A673 (cell line): ENCODE measurements at regions not wholly inside any gene's neighbourhood (a gene's known extent, or its start where the extent isn't known, plus 50 kb on each side); places are given as distances from the start of the nearest gene placed in this dataset.

ENCODE experiments used
- BruUV-seq: library from RNA; stranded (reverse); fragments of 400-500 nt; replicated peaks from 2 replicates; lab custom pipeline; 2021; lab: Mats Ljungman, UMichigan
- CTCF ChIA-PET: fragments of 300-600 bp; sonication (Branson Sonifier 250); formaldehyde crosslinking; loops from one replicate; lab custom pipeline; 2022; ENCODE audit warnings: antibody characterized with exemption; lab: Charles Lee
- POLR2A ChIA-PET: fragments of 300-600 bp; sonication (Branson Sonifier 250); formaldehyde crosslinking; loops from one replicate; lab custom pipeline; 2022; ENCODE audit warnings: antibody characterized with exemption; ENCODE audit not compliant: low non-redundant PET; lab: Charles Lee
- DNase-seq: peaks from one replicate; pipeline ENCODE4 v3.0.0-alpha.2; 2015; ENCODE audit warnings: low spot score
- H3K27ac ChIP-seq: fragments of 200-600 bp; sonication (generic); 2 replicates; pipeline ENCODE4 v1.5.1; 2016; ENCODE audit warnings: mixed run types, low read depth, mild to moderate bottlenecking, mixed read lengths, antibody characterized with exemption, low read length; ENCODE audit not compliant: poor library complexity, severe bottlenecking
- H3K27me3 ChIP-seq: fragments of 200-600 bp; sonication (generic); replicated peaks from 2 replicates; pipeline ENCODE4 v1.6.1; 2017; ENCODE audit warnings: mixed run types, low read depth, mild to moderate bottlenecking, mixed read lengths, antibody characterized with exemption, low read length; ENCODE audit not compliant: insufficient read depth, poor library complexity
- H3K36me3 ChIP-seq: fragments of 200-600 bp; sonication (generic); 2 replicates; pipeline ENCODE4 v1.6.1; 2016; ENCODE audit warnings: mixed run types, mild to moderate bottlenecking, mixed read lengths, antibody characterized with exemption, low read length; ENCODE audit not compliant: insufficient read depth, poor library complexity, severe bottlenecking
- H3K4me1 ChIP-seq: fragments of 200-600 bp; sonication (generic); 2 replicates; pipeline ENCODE4 v1.6.1; 2017; ENCODE audit warnings: mixed run types, mild to moderate bottlenecking, mixed read lengths, antibody characterized with exemption, low read length; ENCODE audit not compliant: insufficient read depth, poor library complexity, severe bottlenecking
- H3K4me3 ChIP-seq: fragments of 200-600 bp; sonication (generic); 2 replicates; pipeline ENCODE4 v1.5.1; 2016; ENCODE audit warnings: low read depth, mixed run types, mild to moderate bottlenecking, mixed read lengths, low read length; ENCODE audit not compliant: poor library complexity, severe bottlenecking
- H3K9me3 ChIP-seq: fragments of 200-600 bp; sonication (generic); 2 replicates; pipeline ENCODE4 v1.6.1; 2016; ENCODE audit warnings: mixed run types, low read depth, mild to moderate bottlenecking, mixed read lengths, antibody characterized with exemption, low read length; ENCODE audit not compliant: poor library complexity, severe bottlenecking
- EZH2 ChIP-seq: fragments of 200-600 bp; sonication (generic); IDR thresholded peaks from 2 replicates; pipeline ENCODE4 v1.6.1; 2017; ENCODE audit warnings: borderline replicate concordance, low read depth, mild to moderate bottlenecking, mixed read lengths, antibody characterized with exemption, low read length; ENCODE audit not compliant: poor library complexity, severe bottlenecking
- intact Hi-C: fragments of 100-400 bp; cut with micrococcal nuclease; formaldehyde crosslinking; loops from one replicate; pipeline ENCODE4 v1.10.0; 2022; ENCODE audit not compliant: unreplicated experiment
- TF ChIP-seq, protein P1 (sequence below): fragments of 300-800, 200-600 bp; sonication (generic); conservative IDR thresholded peaks from 2 replicates; pipeline ENCODE4 v1.5.1; 2017; ENCODE audit warnings: low read depth, mild to moderate bottlenecking, antibody characterized with exemption, low read length, moderate library complexity, mixed read lengths

DNA sequence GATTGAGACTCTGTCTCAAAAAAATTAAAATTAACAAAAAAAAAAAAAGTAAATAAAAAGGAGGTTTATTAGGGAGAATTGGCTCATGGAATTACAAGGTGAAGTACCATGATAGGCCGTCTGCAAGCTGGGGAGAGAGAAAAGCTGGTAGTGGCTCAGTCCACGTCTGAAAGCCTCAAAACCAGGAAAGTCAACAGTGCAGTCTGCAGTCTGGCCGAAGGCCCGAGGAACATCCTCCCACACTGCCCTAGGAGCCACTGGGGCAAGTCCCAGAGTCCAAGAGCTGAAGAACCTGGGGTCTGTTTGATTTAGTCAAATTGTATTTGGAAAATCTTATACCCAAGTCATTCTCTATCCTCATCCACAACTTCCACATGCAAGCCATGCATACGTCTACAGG is 59.0 kb upstream of the RAB18 start:
- CTCF ChIA-PET: interaction anchor here (0.7 kb wide), 1 partner anchor 616 kb away, joined by 3 read pairs; no protein-coding TSS in a partner anchor
- no peaks in the 10 kb centered on the region for H3K27me3 ChIP-seq
- H3K4me3 ChIP-seq: no peak overlapping the region
- H3K9me3 ChIP-seq: no peaks in the 10 kb centered on the region
- no peaks in the 10 kb centered on the region for H3K4me1 ChIP-seq
- H3K36me3 ChIP-seq: no peaks in the 10 kb centered on the region
- intact Hi-C loops: loop anchor here (5.0 kb wide), 1 partner anchor 797 kb away; no protein-coding TSS in a partner anchor
- no peak overlapping the region for H3K27ac ChIP-seq
- no TSS peak for BruUV-seq
- POLR2A ChIA-PET: no interaction called here
- TF ChIP-seq, protein P1, sequence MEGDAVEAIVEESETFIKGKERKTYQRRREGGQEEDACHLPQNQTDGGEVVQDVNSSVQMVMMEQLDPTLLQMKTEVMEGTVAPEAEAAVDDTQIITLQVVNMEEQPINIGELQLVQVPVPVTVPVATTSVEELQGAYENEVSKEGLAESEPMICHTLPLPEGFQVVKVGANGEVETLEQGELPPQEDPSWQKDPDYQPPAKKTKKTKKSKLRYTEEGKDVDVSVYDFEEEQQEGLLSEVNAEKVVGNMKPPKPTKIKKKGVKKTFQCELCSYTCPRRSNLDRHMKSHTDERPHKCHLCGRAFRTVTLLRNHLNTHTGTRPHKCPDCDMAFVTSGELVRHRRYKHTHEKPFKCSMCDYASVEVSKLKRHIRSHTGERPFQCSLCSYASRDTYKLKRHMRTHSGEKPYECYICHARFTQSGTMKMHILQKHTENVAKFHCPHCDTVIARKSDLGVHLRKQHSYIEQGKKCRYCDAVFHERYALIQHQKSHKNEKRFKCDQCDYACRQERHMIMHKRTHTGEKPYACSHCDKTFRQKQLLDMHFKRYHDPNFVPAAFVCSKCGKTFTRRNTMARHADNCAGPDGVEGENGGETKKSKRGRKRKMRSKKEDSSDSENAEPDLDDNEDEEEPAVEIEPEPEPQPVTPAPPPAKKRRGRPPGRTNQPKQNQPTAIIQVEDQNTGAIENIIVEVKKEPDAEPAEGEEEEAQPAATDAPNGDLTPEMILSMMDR: no peak
- no peak for TF ChIP-seq EZH2
- no peak for DNase-seq

DNA sequence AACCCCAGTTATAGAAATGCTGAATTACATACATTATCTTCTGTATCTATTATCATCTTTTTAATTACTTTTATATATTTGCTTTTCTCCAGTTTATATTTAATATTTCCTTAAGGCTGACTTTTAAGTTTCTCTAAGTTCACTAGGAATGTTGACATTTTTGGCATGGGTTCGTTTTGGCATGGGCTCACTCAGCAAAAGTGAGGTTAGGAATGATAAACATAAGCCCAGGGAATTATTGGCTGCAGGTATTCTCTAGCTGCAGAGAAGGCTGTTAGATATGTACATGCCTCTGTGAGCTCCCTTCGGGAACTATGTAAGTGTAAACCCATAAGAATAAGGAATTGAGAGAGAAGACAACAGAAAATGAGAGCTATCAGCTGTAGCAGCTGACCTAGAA is 63.6 kb upstream of the RAB18 start:
- no peak for DNase-seq
- no peak overlapping the region for H3K27ac ChIP-seq
- intact Hi-C loops: no loop called here
- no peaks in the 10 kb centered on the region for H3K36me3 ChIP-seq
- H3K9me3 ChIP-seq: no peaks in the 10 kb centered on the region
- no peaks in the 10 kb centered on the region for H3K27me3 ChIP-seq
- ChIA-PET CTCF (no interaction called here), POLR2A (no interaction called here)
- BruUV-seq: no TSS peak
- TF ChIP-seq, protein P1: no peak
- TF ChIP-seq EZH2: no peak
- no peaks in the 10 kb centered on the region for H3K4me1 ChIP-seq
- no peak overlapping the region for H3K4me3 ChIP-seq

DNA sequence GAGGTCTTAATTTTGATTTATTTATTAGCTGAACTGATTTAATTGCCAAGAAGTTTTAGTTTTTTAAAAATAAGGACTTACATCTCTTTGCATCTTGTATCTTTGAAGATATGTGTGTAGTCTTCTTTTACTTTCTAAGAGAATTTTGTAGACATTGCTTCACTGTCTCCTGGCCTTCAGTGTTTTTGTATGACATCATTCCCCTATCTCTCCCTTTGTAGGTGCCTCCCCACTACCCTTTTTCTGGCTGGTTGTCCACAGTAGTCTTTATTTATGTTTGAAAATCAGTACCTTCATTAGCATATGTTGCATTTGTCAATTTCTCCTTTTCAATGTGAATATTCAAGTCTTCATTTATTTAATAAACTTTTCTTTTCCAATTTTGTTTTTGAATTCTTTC is 64.1 kb upstream of the RAB18 start:
- TF ChIP-seq, protein P1: no peak
- Histone ChIP-seq H3K27me3 (no peaks in the 10 kb centered on the region), H3K36me3 (no peaks in the 10 kb centered on the region), H3K4me1 (no peaks in the 10 kb centered on the region), H3K4me3 (no peak overlapping the region), H3K9me3 (no peaks in the 10 kb centered on the region), H3K27ac (no peak overlapping the region)
- intact Hi-C loops: no loop called here
- BruUV-seq: no TSS peak
- no peak for DNase-seq
- ChIA-PET CTCF (no interaction called here), POLR2A (no interaction called here)
